ENCODE measurements at regions not wholly inside any gene's neighbourhood (a gene's known extent, or its start where the extent isn't known, plus 50 kb on each side); places are given as distances from the start of the nearest gene placed in this dataset.

- no peak overlapping the region for H3K9ac ChIP-seq (ENCODE audit: low read length)
- H3K79me2 ChIP-seq (replicated peaks; ENCODE audit: insufficient read depth, low read length): no peaks in the 10 kb centered on the region
- H3K27me3 ChIP-seq (ENCODE audit: insufficient read depth, low read depth, low read length): no peaks in the 10 kb centered on the region
- no peak overlapping the region for H3K4me2 ChIP-seq (ENCODE audit: low read length)
- H4K20me1 ChIP-seq (ENCODE audit: insufficient read depth): no peaks in the 10 kb centered on the region
- no peaks in the 10 kb centered on the region for H3F3A ChIP-seq (ENCODE audit: insufficient read depth, low read length, poor library complexity, severe bottlenecking)
- no peak for TF ChIP-seq TAF1 (IDR thresholded peaks at IDR 0.05; ENCODE audit: low read depth)
- no peak for TF ChIP-seq POLR2AphosphoS5 (IDR thresholded peaks at IDR 0.05)
- no peak for TF ChIP-seq MXI1 (conservative IDR thresholded peaks at IDR 0.05; ENCODE audit: poor library complexity, severe bottlenecking)
- TF ChIP-seq EP300 (conservative IDR thresholded peaks at IDR 0.05; ENCODE audit: poor library complexity, severe bottlenecking): no peak
- no peak for TF ChIP-seq SMC3 (conservative IDR thresholded peaks at IDR 0.05; ENCODE audit: poor library complexity)
- TF ChIP-seq EZH2 (IDR thresholded peaks at IDR 0.05; ENCODE audit: borderline replicate concordance, insufficient read depth, low read length, poor library complexity, severe bottlenecking): no peak
- TF ChIP-seq, protein P1, sequence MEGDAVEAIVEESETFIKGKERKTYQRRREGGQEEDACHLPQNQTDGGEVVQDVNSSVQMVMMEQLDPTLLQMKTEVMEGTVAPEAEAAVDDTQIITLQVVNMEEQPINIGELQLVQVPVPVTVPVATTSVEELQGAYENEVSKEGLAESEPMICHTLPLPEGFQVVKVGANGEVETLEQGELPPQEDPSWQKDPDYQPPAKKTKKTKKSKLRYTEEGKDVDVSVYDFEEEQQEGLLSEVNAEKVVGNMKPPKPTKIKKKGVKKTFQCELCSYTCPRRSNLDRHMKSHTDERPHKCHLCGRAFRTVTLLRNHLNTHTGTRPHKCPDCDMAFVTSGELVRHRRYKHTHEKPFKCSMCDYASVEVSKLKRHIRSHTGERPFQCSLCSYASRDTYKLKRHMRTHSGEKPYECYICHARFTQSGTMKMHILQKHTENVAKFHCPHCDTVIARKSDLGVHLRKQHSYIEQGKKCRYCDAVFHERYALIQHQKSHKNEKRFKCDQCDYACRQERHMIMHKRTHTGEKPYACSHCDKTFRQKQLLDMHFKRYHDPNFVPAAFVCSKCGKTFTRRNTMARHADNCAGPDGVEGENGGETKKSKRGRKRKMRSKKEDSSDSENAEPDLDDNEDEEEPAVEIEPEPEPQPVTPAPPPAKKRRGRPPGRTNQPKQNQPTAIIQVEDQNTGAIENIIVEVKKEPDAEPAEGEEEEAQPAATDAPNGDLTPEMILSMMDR (IDR thresholded peaks at IDR 0.05; ENCODE audit: poor library complexity, severe bottlenecking): no peak
- TF ChIP-seq REST (IDR thresholded peaks at IDR 0.05; ENCODE audit: borderline replicate concordance): no peak
- no peak for TF ChIP-seq RAD21 (conservative IDR thresholded peaks at IDR 0.05)
- no peaks in the 10 kb centered on the region for H3K9me3 ChIP-seq (ENCODE audit: low read length)
- H3K9me2 ChIP-seq (ENCODE audit: insufficient read depth, low read length): no peaks in the 10 kb centered on the region
- no peak overlapping the region for H3K27ac ChIP-seq (ENCODE audit: low read length)
- no peak overlapping the region for H2AFZ ChIP-seq (ENCODE audit: low read depth, low read length)
- no peak overlapping the region for H3K4me3 ChIP-seq (ENCODE audit: low read length)
- H3K36me3 ChIP-seq (ENCODE audit: insufficient read depth, low read length): no peaks in the 10 kb centered on the region
Measured at GRCh38 chr19:30900051-30900450, 449.2 kb downstream of the TSHZ3 start.

- Histone ChIP-seq H3K36me3 (ENCODE audit: insufficient read depth, low read length) (no peaks in the 10 kb centered on the region), H3K4me2 (ENCODE audit: low read length) (no peak overlapping the region), H3K9me3 (ENCODE audit: low read length) (no peaks in the 10 kb centered on the region), H4K20me1 (ENCODE audit: insufficient read depth) (no peaks in the 10 kb centered on the region), H3K9me2 (ENCODE audit: insufficient read depth, low read length) (no peaks in the 10 kb centered on the region), H3F3A (ENCODE audit: insufficient read depth, low read length, poor library complexity, severe bottlenecking) (no peaks in the 10 kb centered on the region), H3K79me2 (replicated peaks; ENCODE audit: insufficient read depth, low read length) (no peaks in the 10 kb centered on the region), H3K27ac (ENCODE audit: low read length) (no peak overlapping the region), H3K9ac (ENCODE audit: low read length) (no peak overlapping the region), H3K4me3 (ENCODE audit: low read length) (no peak overlapping the region), H3K27me3 (ENCODE audit: insufficient read depth, low read depth, low read length) (no peaks in the 10 kb centered on the region), H2AFZ (ENCODE audit: low read depth, low read length) (no peak overlapping the region)
- no peak for TF ChIP-seq SMC3 (conservative IDR thresholded peaks at IDR 0.05; ENCODE audit: poor library complexity)
- TF ChIP-seq, protein P1 (IDR thresholded peaks at IDR 0.05; ENCODE audit: poor library complexity, severe bottlenecking): no peak
- no peak for TF ChIP-seq EZH2 (IDR thresholded peaks at IDR 0.05; ENCODE audit: borderline replicate concordance, insufficient read depth, low read length, poor library complexity, severe bottlenecking)
- TF ChIP-seq TAF1 (IDR thresholded peaks at IDR 0.05; ENCODE audit: low read depth): no peak
- no peak for TF ChIP-seq RAD21 (conservative IDR thresholded peaks at IDR 0.05)
- TF ChIP-seq EP300 (conservative IDR thresholded peaks at IDR 0.05; ENCODE audit: poor library complexity, severe bottlenecking): no peak
- TF ChIP-seq REST (IDR thresholded peaks at IDR 0.05; ENCODE audit: borderline replicate concordance): no peak
- TF ChIP-seq MXI1 (conservative IDR thresholded peaks at IDR 0.05; ENCODE audit: poor library complexity, severe bottlenecking): no peak
Measured at GRCh38 chr19:30898353-30899103, 450.7 kb downstream of the TSHZ3 start.

All from neural cell (in vitro differentiated cells).